HUES6 (cell line): ENCODE measurements at regions not wholly inside any gene's neighbourhood (a gene's known extent, or its start where the extent isn't known, plus 50 kb on each side); places are given as distances from the start of the nearest gene placed in this dataset.

Experiments
- H3K27ac ChIP-seq: 2 replicates; pipeline ENCODE4 v1.7.0; 2013; ENCODE audit warnings: low read depth, mild to moderate bottlenecking, low read length, inconsistent platforms
- H3K27me3 ChIP-seq: 2 replicates; pipeline ENCODE4 v1.6.1; 2013; ENCODE audit warnings: low read length; ENCODE audit not compliant: control insufficient read depth, insufficient read depth
- H3K36me3 ChIP-seq: 2 replicates; pipeline ENCODE4 v1.6.1; 2013; ENCODE audit warnings: low read length; ENCODE audit not compliant: control insufficient read depth, insufficient read depth
- H3K4me1 ChIP-seq: 2 replicates; pipeline ENCODE4 v1.6.1; 2013; ENCODE audit warnings: low read length; ENCODE audit not compliant: control insufficient read depth, insufficient read depth
- H3K4me3 ChIP-seq: 2 replicates; pipeline ENCODE4 v1.5.1; 2013; ENCODE audit warnings: low read depth, low read length
- H3K9ac ChIP-seq: one replicate; pipeline ENCODE4 v1.6.1; 2013; ENCODE audit warnings: mild to moderate bottlenecking, low read length
- H3K9me3 ChIP-seq: 2 replicates; pipeline ENCODE4 v1.6.1; 2013; ENCODE audit warnings: low read depth, low read length; ENCODE audit not compliant: control insufficient read depth, insufficient read depth

DNA sequence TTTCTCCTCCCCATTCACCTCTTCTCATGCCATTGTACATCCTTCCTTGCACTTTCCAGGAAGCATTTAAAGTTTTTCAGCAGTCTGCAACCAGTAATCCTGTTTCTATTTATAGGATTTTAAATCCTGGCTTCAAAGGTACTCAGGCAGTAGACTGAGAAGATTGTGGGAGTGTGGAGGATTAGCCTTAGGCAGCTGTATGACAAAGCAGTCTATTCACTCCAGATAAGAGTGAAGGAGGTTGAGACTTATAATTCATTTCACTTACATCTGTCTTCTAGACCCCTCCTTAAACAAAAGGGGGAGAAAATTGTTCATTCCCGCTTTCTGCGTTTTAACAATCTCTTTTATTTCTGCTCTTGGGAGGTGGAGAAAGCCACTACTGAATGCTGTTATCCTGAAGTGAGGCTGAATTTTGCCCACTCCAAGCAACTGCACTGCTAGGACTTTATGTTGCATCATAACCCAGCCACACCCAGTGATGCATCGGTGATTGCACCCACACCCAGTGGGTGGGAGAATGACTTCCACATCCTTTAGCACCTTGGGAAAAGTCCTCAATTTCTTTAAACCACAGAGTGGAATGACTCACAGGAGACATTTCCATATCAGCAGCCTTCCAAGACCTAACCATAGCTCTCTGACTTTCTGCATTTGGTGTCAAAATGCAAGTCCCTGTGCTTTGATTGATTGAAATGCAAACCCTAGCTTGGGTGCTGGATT lies 382.5 kb upstream of the ATP2B1 start:
- Histone ChIP-seq H3K4me1 (peaks cover 15% of the 10 kb centered on the region), H3K27me3 (no peaks in the 10 kb centered on the region), H3K9ac (peak overlapping the region; percentile 48), H3K9me3 (no peaks in the 10 kb centered on the region), H3K36me3 (no peaks in the 10 kb centered on the region), H3K4me3 (no peak overlapping the region), H3K27ac (peak overlapping the region; percentile 30; the same call in 1 of the 2 replicates)

DNA sequence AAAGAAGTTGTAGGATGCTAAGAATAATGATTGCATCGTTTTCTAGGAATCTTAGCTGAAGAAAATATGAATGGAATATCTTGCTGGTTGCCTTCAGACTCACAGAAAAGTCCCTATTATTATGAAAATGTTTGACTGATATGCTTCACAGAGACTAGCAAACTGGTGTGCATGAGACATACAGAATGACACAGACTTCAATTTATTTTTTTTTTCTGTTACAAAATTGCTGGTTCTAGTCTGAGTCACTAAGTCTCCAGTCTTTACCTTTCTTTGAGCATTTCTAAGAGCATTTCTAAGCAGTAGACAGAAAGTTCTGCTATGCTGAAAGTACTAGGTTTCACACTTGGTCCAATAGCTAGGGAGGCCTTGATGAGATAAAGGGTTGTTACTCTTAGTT lies 377.6 kb upstream of the ATP2B1 start:
- Histone ChIP-seq H3K4me3 (no peak overlapping the region), H3K9ac (no peak overlapping the region), H3K27me3 (no peaks in the 10 kb centered on the region), H3K9me3 (no peaks in the 10 kb centered on the region), H3K4me1 (peaks cover 15% of the 10 kb centered on the region), H3K36me3 (no peaks in the 10 kb centered on the region), H3K27ac (no peak overlapping the region)

DNA sequence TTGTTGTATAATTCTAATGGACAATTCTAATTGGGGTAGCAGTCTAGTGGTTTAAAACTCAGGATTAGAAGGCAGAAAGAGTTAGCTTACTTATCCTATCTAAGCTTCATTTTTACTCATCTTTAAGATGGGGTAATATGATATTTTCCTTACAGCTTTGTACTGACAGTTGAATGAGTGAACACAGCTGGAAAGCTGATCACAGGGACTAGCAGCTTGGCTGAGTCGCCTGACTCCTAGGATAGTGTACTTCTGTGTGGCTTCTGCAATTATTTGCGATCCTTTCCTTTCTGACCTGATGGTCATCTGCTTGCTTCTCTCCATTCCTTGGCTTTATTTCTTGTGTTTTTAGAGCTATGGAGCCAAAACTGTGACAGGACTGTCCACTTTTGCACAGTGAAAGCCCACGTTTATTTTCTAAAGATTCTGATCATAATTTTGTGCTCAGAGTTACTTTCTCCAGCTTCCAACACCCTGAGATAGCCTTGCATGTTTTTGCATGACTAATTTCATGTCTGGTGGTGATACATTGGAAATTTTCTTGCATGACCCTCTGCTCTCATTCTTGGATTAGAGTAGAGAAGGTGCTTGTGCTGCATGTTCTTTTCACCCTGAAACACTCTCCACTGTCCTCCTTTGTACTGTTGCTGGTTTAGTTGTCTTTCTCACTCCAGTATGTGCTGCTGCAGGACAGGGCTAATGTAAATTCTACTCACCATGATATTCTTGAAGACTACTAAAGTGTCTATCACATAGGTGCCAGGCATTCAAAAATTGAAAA lies 377.0 kb upstream of the ATP2B1 start:
- Histone ChIP-seq H3K9me3 (no peaks in the 10 kb centered on the region), H3K27me3 (no peaks in the 10 kb centered on the region), H3K4me3 (no peak overlapping the region), H3K9ac (no peak overlapping the region), H3K27ac (no peak overlapping the region), H3K36me3 (no peaks in the 10 kb centered on the region), H3K4me1 (peaks cover 10% of the 10 kb centered on the region; the same call in 1 of the 2 replicates)

DNA sequence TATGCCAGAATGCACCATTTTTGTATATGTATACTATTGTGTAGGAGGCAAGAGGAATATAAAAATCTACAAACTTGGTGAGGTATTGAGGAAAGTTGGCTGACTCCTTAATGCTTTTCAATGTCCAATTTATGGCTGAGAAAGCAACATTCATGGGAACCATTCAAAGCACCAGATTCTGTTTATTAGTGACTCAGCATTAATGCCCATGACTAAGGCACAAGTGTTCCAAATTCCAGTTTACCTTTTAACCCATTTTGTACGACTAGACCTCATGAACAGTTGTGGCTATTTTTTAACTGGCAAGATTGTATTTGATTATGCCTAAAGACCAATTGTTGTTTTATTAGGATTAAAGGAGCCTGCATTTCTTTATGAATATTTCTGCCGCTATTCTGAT lies 375.4 kb upstream of the ATP2B1 start:
- H3K4me1 ChIP-seq, result peaks cover 10% of the 10 kb centered on the region; the same call in 1 of the 2 replicates
- no peaks in the 10 kb centered on the region for H3K9me3 ChIP-seq
- H3K27me3 ChIP-seq, result no peaks in the 10 kb centered on the region
- H3K4me3 ChIP-seq, result no peak overlapping the region
- H3K9ac ChIP-seq, result no peak overlapping the region
- H3K36me3 ChIP-seq, result no peaks in the 10 kb centered on the region
- no peak overlapping the region for H3K27ac ChIP-seq

DNA sequence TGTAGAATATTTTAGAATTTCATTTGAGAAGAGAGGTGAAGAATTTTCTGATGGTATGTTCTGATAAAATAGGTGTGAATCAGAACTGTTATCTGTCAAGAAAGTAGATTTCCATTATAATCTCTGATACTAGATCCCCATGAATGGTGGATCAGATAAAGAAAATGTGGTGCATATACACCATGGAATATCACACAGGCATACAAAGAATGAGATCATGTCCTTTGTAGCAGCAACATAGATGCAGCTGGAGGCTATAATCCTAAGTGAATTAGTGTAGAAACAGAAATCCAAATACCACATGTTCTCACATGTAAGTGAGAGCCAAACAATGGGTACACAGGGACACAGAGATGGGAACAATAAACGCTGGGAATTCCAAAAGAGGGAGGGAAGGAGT lies 372.0 kb upstream of the ATP2B1 start:
- Histone ChIP-seq H3K4me1 (peaks cover 7% of the 10 kb centered on the region; the same call in 1 of the 2 replicates), H3K9ac (no peak overlapping the region), H3K36me3 (no peaks in the 10 kb centered on the region), H3K4me3 (no peak overlapping the region), H3K27me3 (no peaks in the 10 kb centered on the region), H3K9me3 (no peaks in the 10 kb centered on the region), H3K27ac (no peak overlapping the region)

DNA sequence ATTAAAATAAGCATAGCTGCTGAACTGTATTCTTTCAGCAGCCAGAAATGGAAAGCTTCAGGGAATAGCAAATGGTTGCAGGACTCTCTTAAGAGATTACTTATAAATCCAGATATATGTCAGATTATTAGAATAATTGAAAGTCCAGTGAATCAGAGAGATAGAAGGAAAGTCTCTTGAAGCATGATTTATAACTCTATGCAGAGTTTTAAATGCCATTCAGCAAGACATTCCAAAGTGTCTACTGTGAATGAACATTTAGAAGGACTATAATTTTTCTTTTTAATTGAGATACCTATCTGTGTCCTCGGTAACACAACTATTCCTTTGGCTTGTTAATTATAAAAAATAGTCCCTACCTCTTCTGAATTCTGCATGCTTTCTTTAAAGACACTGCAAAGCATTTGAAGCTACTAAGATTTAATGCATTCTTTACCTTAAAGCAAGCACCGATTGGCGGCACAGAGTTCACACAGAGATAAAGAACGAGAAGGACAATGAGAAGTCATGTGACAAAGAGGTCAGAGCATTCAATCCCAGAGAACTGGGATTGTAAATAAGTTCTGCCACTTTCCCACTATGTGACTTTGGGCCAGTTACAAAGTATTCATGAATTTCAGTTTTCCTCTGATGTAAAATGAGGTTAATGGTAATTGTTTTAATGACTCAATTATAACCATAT lies 371.0 kb upstream of the ATP2B1 start:
- Histone ChIP-seq H3K36me3 (no peaks in the 10 kb centered on the region), H3K4me3 (no peak overlapping the region), H3K27me3 (no peaks in the 10 kb centered on the region), H3K4me1 (0 out of 2 replicates have a peak, but pooled peaks cover 4% of the 10 kb centered on the region), H3K27ac (no peak overlapping the region), H3K9me3 (no peaks in the 10 kb centered on the region), H3K9ac (no peak overlapping the region)

DNA sequence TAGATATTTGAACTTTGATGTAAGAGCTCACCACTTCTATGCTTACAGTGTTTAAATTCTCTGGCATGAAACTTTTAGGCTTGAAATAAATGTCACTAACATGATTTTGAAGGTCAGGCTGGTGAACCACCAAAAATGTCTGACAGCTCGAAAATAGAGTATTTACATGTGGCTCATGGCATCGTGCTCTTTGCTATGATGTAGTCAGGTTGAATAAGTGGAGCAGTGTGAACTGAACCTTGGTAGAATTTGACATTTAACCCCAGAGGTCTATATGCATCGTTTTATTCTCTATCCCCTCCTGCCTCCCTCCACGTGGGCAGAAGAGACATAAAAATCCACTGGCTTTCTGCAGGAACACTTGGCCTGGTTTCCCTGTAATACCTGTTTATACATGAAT lies 369.7 kb upstream of the ATP2B1 start:
- H3K27ac ChIP-seq, result no peak overlapping the region
- H3K4me3 ChIP-seq, result no peak overlapping the region
- no peak overlapping the region for H3K9ac ChIP-seq
- H3K9me3 ChIP-seq, result no peaks in the 10 kb centered on the region
- no peaks in the 10 kb centered on the region for H3K36me3 ChIP-seq
- H3K27me3 ChIP-seq, result no peaks in the 10 kb centered on the region
- H3K4me1 ChIP-seq, result 0 out of 2 replicates have a peak, but pooled peaks cover 4% of the 10 kb centered on the region

DNA sequence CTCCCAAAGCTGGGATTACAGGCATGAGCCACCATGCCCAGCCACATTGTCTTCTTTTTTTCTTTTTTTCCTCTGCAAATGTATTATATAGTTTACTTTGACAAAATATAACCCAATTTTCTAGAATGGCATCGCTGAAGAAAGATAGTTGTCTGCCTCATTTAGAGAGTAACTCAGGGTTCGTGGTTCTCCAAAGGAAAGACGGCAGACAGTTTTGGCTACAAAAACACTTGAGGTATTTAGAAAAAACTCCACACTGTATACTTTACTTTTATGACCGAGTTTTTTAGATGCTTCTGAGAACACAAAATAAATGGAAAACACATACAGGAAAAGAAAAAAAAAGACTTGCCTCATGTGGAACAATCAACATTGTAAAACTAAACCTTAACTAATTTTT lies 369.1 kb upstream of the ATP2B1 start:
- H3K27me3 ChIP-seq, result no peaks in the 10 kb centered on the region
- no peaks in the 10 kb centered on the region for H3K9me3 ChIP-seq
- H3K9ac ChIP-seq, result no peak overlapping the region
- H3K27ac ChIP-seq, result no peak overlapping the region
- no peak overlapping the region for H3K4me3 ChIP-seq
- 0 out of 2 replicates have a peak, but pooled peaks cover 4% of the 10 kb centered on the region for H3K4me1 ChIP-seq
- H3K36me3 ChIP-seq, result no peaks in the 10 kb centered on the region

DNA sequence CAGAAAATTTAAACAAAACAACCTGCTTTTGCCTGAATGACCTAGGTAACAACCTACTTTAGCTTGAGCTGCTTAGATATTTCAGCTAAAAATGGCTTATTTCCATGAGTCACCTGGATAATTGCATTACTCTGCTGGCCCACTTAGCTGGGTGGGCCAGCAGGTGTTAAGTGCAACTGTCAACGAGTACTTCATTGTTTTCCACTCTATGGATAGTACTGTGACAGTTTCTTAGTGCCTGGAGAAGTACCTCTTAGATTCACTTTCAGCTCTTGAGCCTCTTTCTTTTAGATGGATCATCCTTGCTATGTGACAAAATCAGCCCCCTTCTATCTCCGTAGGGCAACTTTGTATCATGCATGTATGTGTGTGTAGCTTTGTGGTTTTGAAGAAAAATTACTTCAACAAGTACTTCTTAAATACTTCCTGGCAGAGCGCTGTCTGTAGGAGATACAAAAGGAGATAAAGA lies 368.2 kb upstream of the ATP2B1 start:
- Histone ChIP-seq H3K36me3 (no peaks in the 10 kb centered on the region), H3K4me1 (0 out of 2 replicates have a peak, but pooled peaks cover 4% of the 10 kb centered on the region), H3K27ac (no peak overlapping the region), H3K9ac (no peak overlapping the region), H3K27me3 (no peaks in the 10 kb centered on the region), H3K9me3 (no peaks in the 10 kb centered on the region), H3K4me3 (no peak overlapping the region)

DNA sequence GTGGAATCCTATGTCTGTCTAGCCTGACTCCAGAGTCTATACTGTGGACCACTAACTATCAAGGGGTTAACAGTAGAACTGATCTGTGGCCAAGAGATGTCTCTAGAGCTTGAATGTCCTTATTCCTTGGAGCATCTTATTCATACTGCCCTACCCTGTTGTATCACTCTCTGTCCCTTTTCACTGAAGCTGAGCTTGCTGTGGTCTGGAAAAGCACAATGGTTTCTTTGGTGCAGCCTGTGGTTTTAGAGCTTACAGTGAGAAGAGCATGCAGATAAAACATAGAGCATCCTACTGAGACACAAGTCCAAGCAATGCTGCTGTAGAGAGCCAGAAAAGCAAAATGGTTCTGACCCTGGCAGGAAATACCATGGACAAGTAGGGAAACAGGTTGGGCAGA lies 367.0 kb upstream of the ATP2B1 start:
- H3K27me3 ChIP-seq, result no peaks in the 10 kb centered on the region
- H3K27ac ChIP-seq, result no peak overlapping the region
- H3K36me3 ChIP-seq, result no peaks in the 10 kb centered on the region
- H3K9ac ChIP-seq, result no peak overlapping the region
- H3K4me1 ChIP-seq, result 0 out of 2 replicates have a peak, but pooled peaks cover 4% of the 10 kb centered on the region
- peaks cover 3% of the 10 kb centered on the region; the same call in 1 of the 2 replicates for H3K9me3 ChIP-seq
- H3K4me3 ChIP-seq, result no peak overlapping the region
